ENCODE measurements at regions not wholly inside any gene's neighbourhood (a gene's known extent, or its start where the extent isn't known, plus 50 kb on each side); places are given as distances from the start of the nearest gene placed in this dataset.

DNA sequence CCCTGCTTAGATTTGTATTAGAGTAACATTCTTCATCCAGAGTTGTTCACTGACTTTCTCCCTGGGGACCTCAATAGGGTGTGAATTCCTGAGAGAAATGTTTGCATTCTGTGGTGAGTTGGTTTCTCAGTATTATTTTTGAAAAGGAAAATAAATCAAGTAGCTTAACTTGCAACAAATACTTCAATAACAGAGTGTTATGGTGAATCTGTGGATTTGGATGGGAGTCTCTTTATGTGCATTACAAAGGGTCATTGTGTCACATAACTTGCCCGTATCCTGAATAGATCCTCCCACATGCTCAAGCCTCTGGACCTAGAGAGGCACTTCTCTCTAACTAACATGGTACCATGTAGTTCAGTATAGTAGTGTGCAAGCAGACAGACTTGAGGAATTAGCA, 68.4 kb upstream of the IPO9 start:
- TF ChIP-seq, protein P1, sequence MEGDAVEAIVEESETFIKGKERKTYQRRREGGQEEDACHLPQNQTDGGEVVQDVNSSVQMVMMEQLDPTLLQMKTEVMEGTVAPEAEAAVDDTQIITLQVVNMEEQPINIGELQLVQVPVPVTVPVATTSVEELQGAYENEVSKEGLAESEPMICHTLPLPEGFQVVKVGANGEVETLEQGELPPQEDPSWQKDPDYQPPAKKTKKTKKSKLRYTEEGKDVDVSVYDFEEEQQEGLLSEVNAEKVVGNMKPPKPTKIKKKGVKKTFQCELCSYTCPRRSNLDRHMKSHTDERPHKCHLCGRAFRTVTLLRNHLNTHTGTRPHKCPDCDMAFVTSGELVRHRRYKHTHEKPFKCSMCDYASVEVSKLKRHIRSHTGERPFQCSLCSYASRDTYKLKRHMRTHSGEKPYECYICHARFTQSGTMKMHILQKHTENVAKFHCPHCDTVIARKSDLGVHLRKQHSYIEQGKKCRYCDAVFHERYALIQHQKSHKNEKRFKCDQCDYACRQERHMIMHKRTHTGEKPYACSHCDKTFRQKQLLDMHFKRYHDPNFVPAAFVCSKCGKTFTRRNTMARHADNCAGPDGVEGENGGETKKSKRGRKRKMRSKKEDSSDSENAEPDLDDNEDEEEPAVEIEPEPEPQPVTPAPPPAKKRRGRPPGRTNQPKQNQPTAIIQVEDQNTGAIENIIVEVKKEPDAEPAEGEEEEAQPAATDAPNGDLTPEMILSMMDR (IDR thresholded peaks at IDR 0.05; ENCODE audit: insufficient read depth, low read length) = no peak
- TF ChIP-seq, protein P2, sequence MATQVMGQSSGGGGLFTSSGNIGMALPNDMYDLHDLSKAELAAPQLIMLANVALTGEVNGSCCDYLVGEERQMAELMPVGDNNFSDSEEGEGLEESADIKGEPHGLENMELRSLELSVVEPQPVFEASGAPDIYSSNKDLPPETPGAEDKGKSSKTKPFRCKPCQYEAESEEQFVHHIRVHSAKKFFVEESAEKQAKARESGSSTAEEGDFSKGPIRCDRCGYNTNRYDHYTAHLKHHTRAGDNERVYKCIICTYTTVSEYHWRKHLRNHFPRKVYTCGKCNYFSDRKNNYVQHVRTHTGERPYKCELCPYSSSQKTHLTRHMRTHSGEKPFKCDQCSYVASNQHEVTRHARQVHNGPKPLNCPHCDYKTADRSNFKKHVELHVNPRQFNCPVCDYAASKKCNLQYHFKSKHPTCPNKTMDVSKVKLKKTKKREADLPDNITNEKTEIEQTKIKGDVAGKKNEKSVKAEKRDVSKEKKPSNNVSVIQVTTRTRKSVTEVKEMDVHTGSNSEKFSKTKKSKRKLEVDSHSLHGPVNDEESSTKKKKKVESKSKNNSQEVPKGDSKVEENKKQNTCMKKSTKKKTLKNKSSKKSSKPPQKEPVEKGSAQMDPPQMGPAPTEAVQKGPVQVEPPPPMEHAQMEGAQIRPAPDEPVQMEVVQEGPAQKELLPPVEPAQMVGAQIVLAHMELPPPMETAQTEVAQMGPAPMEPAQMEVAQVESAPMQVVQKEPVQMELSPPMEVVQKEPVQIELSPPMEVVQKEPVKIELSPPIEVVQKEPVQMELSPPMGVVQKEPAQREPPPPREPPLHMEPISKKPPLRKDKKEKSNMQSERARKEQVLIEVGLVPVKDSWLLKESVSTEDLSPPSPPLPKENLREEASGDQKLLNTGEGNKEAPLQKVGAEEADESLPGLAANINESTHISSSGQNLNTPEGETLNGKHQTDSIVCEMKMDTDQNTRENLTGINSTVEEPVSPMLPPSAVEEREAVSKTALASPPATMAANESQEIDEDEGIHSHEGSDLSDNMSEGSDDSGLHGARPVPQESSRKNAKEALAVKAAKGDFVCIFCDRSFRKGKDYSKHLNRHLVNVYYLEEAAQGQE (IDR thresholded peaks at IDR 0.05; ENCODE audit: insufficient replicate concordance, low read depth) = no peak
- TF ChIP-seq POLR2AphosphoS5 (IDR thresholded peaks at IDR 0.05; ENCODE audit: low read depth) (no peak), GABPA (IDR thresholded peaks at IDR 0.05; ENCODE audit: low read depth) (no peak), SPI1 (IDR thresholded peaks at IDR 0.05; ENCODE audit: borderline replicate concordance, low read depth) (no peak)

All from HL-60 (cell line).